Esophagus muscularis mucosa (tissue), 3 donors: ENCODE measurements at regions not wholly inside any gene's neighbourhood (a gene's known extent, or its start where the extent isn't known, plus 50 kb on each side); places are given as distances from the start of the nearest gene placed in this dataset.

ENCODE experiments used
- CTCF ChIP-seq, 3 experiments: fragments of 200-600 bp in 2 of 3; fragments of 450-650 bp in 1 of 3; sonication (generic) in 2 of 3; IDR thresholded peaks; one replicate each; pipeline ENCODE4 v1.5.1; 2017 to 2019; ENCODE audit warnings: antibody characterized with exemption in 3 of 3, mild to moderate bottlenecking in 2 of 3, moderate library complexity in 1 of 3
- POLR2A ChIP-seq: fragments of 450-650 bp; IDR thresholded peaks from one replicate; pipeline ENCODE4 v1.6.1; 2017; ENCODE audit warnings: antibody characterized with exemption, moderate library complexity, mild to moderate bottlenecking, low read depth

GRCh38 chr16:5580296-5580695 is 482.7 kb upstream of the EEF2KMT start:
- TF ChIP-seq CTCF (IDR thresholded peaks at IDR 0.05) = no peak
- no peak for TF ChIP-seq POLR2A
